D721Med (cell line): ENCODE measurements at regions not wholly inside any gene's neighbourhood (a gene's known extent, or its start where the extent isn't known, plus 50 kb on each side); places are given as distances from the start of the nearest gene placed in this dataset.
"Not testable (repeated sequence)": the region's sequence is repeated elsewhere in the genome, so short reads cannot be mapped to it uniquely, and the experiment has no call there.

Source experiments
- DNase-seq: peaks from one replicate; pipeline ENCODE4 v3.0.0; 2011; ENCODE audit warnings: low spot score; ENCODE audit not compliant: insufficient read length
- FAIRE-seq: peaks from 2 replicates; lab custom pipeline; 2011; peaks lifted over from hg19 to GRCh38; lab: Jason Lieb, UNC
- TF ChIP-seq, protein P1 (sequence below): IDR thresholded peaks from 2 replicates; pipeline ENCODE4 v1.5.1; 2012; ENCODE audit warnings: mild to moderate bottlenecking, control low read depth; ENCODE audit not compliant: insufficient read depth; ENCODE audit errors: missing control alignments

GRCh38 chr10:21285742-21286331 is 239.6 kb downstream of the SKIDA1 start:
- no peak for DNase-seq

DNA sequence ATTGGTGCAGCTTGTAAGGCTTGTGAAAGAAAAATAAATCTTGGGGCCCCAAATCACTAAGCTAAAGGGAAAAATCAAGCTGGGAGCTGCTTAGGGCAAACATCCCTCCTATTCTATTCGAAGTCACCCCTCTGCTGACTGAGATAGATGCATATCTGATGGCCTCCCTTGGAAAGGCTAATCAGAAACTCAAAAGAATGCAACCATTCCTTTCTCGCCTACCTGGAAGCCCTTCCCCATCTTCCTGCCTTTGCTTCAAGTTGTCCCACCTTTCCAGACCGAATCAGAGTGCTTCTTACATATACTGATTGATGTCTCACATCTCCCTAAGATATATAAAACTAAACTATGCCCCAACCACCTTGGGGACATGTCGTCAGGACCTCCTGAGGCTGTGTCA is 240.3 kb downstream of the SKIDA1 start:
- FAIRE-seq (no peak), DNase-seq (no peak)
- TF ChIP-seq, protein P1, sequence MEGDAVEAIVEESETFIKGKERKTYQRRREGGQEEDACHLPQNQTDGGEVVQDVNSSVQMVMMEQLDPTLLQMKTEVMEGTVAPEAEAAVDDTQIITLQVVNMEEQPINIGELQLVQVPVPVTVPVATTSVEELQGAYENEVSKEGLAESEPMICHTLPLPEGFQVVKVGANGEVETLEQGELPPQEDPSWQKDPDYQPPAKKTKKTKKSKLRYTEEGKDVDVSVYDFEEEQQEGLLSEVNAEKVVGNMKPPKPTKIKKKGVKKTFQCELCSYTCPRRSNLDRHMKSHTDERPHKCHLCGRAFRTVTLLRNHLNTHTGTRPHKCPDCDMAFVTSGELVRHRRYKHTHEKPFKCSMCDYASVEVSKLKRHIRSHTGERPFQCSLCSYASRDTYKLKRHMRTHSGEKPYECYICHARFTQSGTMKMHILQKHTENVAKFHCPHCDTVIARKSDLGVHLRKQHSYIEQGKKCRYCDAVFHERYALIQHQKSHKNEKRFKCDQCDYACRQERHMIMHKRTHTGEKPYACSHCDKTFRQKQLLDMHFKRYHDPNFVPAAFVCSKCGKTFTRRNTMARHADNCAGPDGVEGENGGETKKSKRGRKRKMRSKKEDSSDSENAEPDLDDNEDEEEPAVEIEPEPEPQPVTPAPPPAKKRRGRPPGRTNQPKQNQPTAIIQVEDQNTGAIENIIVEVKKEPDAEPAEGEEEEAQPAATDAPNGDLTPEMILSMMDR = no peak

More at GRCh38 chr10:21285742-21286331, 239.6 kb downstream of the SKIDA1 start:
- FAIRE-seq = no peak
- TF ChIP-seq, protein P1 = no peak

DNA sequence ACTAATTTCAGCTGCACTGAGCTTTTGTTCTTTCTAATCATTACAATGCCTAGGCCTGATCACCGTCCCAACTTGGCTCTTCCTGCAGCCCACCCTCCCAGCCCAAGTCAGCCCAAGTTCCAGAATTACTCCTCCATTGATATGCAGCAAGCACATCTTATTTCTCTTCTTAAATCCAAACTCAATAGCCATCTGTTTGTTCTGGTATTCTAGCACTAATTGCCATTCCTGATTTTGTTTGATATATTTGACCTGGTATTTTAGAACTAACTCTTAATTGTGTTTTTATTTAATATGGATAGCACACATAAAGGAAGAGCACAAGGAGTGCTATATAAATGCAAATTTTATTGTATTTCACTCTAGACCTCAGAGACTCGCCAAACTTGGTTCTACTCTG is 241.2 kb downstream of the SKIDA1 start:
- FAIRE-seq (no peak), DNase-seq (no peak)
- TF ChIP-seq, protein P1 = no peak

DNA sequence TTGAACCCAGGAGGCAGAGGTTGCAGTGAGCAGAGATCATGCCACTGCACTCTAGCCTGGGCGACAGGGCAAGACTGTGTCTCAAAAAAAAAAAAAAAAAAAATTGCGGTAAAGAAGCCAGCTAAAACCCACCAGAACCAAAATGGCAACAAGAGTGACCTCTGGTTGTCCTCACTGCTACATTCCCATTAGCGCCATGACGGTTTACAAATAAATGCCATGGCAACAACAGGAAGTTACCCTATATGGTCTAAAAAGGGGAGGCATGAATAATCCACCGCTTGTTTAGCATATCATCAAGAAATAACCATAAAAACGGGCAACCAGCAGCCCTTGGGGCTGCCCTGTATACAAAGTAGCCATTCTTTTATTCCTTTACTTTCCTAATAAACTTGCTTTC is 242.4 kb downstream of the SKIDA1 start:
- not testable (repeated sequence) for DNase-seq, FAIRE-seq

GRCh38 chr10:21281765-21282484 is 243.6 kb downstream of the SKIDA1 start:
- TF ChIP-seq, protein P1 = no peak
- DNase-seq (no peak), FAIRE-seq (no peak)

- no peak for DNase-seq
- FAIRE-seq = no peak
Measured at GRCh38 chr10:21280971-21281572, 244.4 kb downstream of the SKIDA1 start.

DNA sequence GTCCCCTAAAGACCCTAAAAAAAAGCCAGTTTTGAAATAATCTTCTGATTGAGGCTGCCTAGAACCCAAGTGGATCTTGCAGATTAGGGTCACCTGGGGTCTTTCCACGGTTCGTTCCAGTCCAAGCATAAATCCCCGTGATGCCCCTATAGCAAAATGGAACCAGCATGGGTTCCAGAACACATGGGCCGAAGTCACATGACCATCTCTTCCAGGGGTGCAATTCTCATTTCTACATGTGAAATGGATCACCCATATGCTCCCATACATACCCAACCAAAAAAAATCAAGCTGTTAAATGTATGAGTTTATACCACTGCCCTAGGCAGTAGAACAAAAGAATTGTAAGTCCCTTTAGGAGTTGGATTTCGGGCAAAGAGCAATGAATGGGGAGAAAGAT is 245.4 kb downstream of the SKIDA1 start:
- TF ChIP-seq, protein P1 = no peak
- DNase-seq (no peak), FAIRE-seq (no peak)

More at GRCh38 chr10:21280971-21281572, 244.4 kb downstream of the SKIDA1 start:
- TF ChIP-seq, protein P1 = no peak
